ENCODE measurements at regions not wholly inside any gene's neighbourhood (a gene's known extent, or its start where the extent isn't known, plus 50 kb on each side); places are given as distances from the start of the nearest gene placed in this dataset.

DNA sequence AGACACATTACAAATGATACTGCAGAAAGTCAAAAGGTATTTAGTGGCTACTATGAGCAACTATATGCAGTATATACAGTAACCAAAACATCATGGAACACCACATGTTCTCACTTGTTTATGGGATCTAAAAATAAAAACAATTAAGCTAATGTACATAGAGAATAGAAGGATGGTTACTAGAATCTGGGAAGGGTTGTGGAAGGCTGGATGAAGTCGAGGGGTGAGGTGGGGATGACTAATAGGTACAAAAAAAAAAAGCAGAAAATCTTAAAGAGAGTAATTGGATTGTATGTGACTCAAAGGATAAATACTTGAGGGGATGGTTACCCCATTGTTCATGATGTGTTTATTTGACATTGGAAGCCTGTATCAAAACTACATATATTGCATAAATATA is 848.8 kb upstream of the GBE1 start:
- TF ChIP-seq CTCF (IDR thresholded peaks at IDR 0.05; ENCODE audit: insufficient read depth, low read length) (no peak), POLR2AphosphoS5 (IDR thresholded peaks at IDR 0.05; ENCODE audit: low read depth) (no peak)

All from HL-60 (cell line).